Left colon (tissue), 2 donors: ENCODE measurements at regions not wholly inside any gene's neighbourhood (a gene's known extent, or its start where the extent isn't known, plus 50 kb on each side); places are given as distances from the start of the nearest gene placed in this dataset.
A peak's percentile ranks its signal among the peaks of the same experiment; 100 is the strongest.

Source experiments
- ATAC-seq: fragments of 200-7000 bp; cut with Tn5 transposase; one replicate; pipeline ENCODE4 v1.9.1; 2020; ENCODE audit warnings: mild to moderate bottlenecking, moderate library complexity
- DNase-seq, 2 donors: peaks; one replicate each; pipeline ENCODE4 v3.0.0-alpha.2; 2020
- intact Hi-C, 2 donors: fragments of 100-400 bp; cut with DNase I in 1 of 2; cut with micrococcal nuclease in 1 of 2; formaldehyde crosslinking; loops; one replicate each; pipeline versions ENCODE4 v1.11.2 to v1.14.0; 2022; cut with DNase I, micrococcal nuclease
- donor health status: DM: no; HTN: no; CAD: no.
- donor health status: DM: yes; HTN: yes; CAD: no.

GRCh38 chr5:173734716-173735115 is 118.3 kb upstream of the BOD1 start:
- intact Hi-C loops, result no loop called here
- DNase-seq (no peak), ATAC-seq (no peak)

- intact Hi-C loops, result no loop called here
- DNase-seq, result no peak
- ATAC-seq, result no peak
Observed at GRCh38 chr5:173735184-173735583, 118.7 kb upstream of the BOD1 start.

GRCh38 chr5:173735691-173736090 is 119.2 kb upstream of the BOD1 start:
- intact Hi-C loops, result no loop called here
- ATAC-seq, result no peak
- no peak for DNase-seq

DNA sequence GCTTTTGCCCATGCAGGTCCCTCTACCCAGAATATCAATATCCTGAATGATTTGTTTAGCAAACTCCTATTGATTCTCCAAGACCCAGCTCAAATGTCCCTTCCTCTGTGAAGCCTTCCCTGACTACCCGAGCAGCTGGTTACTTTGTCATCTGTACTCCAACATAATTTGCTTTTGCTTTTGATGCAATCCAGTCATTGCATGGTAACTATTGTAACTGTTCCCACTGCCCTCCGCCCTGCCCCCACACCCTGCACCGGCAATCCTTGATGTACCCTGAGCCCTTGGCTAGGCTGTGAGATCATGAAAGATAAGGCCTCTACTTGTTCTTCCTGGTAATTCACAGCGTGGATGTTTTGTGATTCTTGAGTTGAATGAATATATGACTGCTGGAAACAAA is 119.9 kb upstream of the BOD1 start:
- ATAC-seq, result peak; percentile 89
- intact Hi-C loops, result no loop called here
- DNase-seq, result peak; percentile 56 to 73

GRCh38 chr5:173736923-173737412 is 120.5 kb upstream of the BOD1 start:
- ATAC-seq (peak; percentile 82), DNase-seq (peak; percentile 46 to 77)
- intact Hi-C loops, result no loop called here

GRCh38 chr5:173739741-173740140 is 123.3 kb upstream of the BOD1 start:
- intact Hi-C loops, result no loop called here
- no peak for ATAC-seq
- DNase-seq, result no peak

GRCh38 chr5:173740400-173740799 is 124.0 kb upstream of the BOD1 start:
- DNase-seq, result no peak
- intact Hi-C loops, result no loop called here
- ATAC-seq, result no peak

GRCh38 chr5:173741087-173741486 is 124.6 kb upstream of the BOD1 start:
- ATAC-seq (no peak), DNase-seq (no peak)
- intact Hi-C loops, result no loop called here

- ATAC-seq (no peak), DNase-seq (no peak)
- intact Hi-C loops, result no loop called here
Observed at GRCh38 chr5:173741729-173742431, 125.4 kb upstream of the BOD1 start.

DNA sequence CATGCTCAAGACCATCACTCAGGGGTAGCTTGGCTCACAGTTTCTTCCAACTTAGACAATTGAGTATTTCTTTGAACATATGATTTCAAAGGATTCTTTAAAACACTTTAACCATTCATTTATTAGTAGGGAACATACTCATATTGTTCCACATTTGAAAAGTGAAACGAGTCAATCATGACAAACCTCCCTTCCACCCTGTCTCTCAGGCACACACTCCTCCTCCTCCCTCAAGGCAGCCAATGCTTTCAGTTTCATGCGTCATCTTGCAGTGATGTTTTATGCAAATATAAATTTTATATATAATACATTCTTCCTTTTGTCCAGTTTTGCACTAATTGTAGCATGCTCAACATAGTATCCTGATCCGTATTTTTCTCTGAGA is 126.0 kb upstream of the BOD1 start:
- intact Hi-C loops, result no loop called here
- ATAC-seq (no peak), DNase-seq (no peak)

GRCh38 chr5:173743641-173744343 is 127.3 kb upstream of the BOD1 start:
- intact Hi-C loops, result no loop called here
- DNase-seq (no peak), ATAC-seq (no peak)

- ATAC-seq (no peak), DNase-seq (no peak)
- intact Hi-C loops, result no loop called here
Observed at GRCh38 chr5:173744551-173744950, 128.1 kb upstream of the BOD1 start.

DNA sequence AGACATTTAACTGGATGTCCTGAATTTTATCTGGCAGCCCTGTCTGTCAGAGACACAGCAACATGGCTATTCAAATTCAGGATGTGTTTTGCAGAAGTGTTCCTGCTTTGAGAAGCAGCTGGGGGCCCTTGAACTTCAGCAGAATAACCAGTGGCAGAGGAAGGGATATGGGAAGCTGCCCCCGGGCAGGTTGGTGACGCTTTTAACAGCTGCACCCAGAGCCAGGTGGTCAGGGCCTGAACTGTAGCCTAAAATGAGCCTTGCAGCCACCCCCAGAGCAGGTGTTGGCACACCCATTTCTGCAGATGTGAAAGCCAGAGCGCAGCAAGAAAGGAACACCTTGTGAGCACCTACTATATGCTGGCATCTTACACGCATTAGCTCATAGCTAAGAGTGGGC is 128.7 kb upstream of the BOD1 start:
- DNase-seq (peak; percentile 40 to 59), ATAC-seq (peak; percentile 35)
- intact Hi-C loops, result no loop called here

DNA sequence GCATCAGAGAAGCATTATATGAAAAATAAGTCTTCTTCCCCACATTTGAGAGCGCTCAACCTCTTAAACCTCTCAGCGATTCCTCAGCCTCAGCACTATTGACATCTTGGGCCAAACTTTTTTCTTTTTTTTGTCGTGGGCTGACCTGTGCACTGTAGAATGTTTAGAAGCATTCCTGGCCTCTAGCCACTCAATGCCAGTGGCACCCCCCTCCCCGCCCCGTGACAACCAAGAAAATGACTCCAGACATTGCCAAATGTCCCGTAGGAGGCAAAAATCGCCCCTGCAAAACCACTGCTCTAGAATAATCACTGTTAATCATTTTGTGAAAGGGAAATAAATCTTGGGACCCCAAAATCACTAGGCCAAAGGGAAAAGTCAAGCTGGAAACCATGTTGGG is 129.1 kb upstream of the BOD1 start:
- intact Hi-C loops, result no loop called here
- no peak for DNase-seq
- ATAC-seq, result no peak

- intact Hi-C loops, result no loop called here
- ATAC-seq, result no peak
- no peak for DNase-seq
Observed at GRCh38 chr5:173746047-173746646, 129.7 kb upstream of the BOD1 start.

GRCh38 chr5:173747876-173748275 is 131.4 kb upstream of the BOD1 start:
- ATAC-seq (no peak), DNase-seq (no peak)
- intact Hi-C loops, result no loop called here

- no peak for ATAC-seq
- intact Hi-C loops, result no loop called here
- DNase-seq, result no peak
Observed at GRCh38 chr5:173750538-173751265, 134.3 kb upstream of the BOD1 start.

- no peak for DNase-seq
- no peak for ATAC-seq
- intact Hi-C loops, result no loop called here
Observed at GRCh38 chr5:173751266-173751600, 134.8 kb upstream of the BOD1 start.

- ATAC-seq, result no peak
- no peak for DNase-seq
- intact Hi-C loops, result no loop called here
Observed at GRCh38 chr5:173752653-173753052, 135.5 kb upstream of the CPEB4 start.
